ENCODE measurements at regions not wholly inside any gene's neighbourhood (a gene's known extent, or its start where the extent isn't known, plus 50 kb on each side); places are given as distances from the start of the nearest gene placed in this dataset.
A peak's percentile ranks its signal among the peaks of the same experiment; 100 is the strongest.

GRCh38 chr1:38701088-38701487, 158.5 kb downstream of the RRAGC start:
- Histone ChIP-seq H2BK120ac (ENCODE audit: insufficient read depth, low read length, poor library complexity) (no peak overlapping the region), H3K36me3 (ENCODE audit: control insufficient read depth in 1 of 2, insufficient read depth in 2 of 2, low read length in 2 of 2) (no peaks in the 10 kb centered on the region), H3K4me1 (ENCODE audit: control insufficient read depth in 1 of 2, insufficient read depth in 2 of 2, low read length in 2 of 2) (no peaks in the 10 kb centered on the region), H4K91ac (ENCODE audit: low read depth, low read length) (no peak overlapping the region), H3K4me3 (ENCODE audit: low read depth, low read length) (no peak overlapping the region), H4K8ac (ENCODE audit: low read depth, low read length) (no peak overlapping the region), H3K23ac (ENCODE audit: low read length) (no peak overlapping the region), H3K79me1 (ENCODE audit: low read length) (no peaks in the 10 kb centered on the region), H3K18ac (ENCODE audit: low read length) (no peak overlapping the region), H2BK5ac (ENCODE audit: low read depth, low read length, poor library complexity) (no peak overlapping the region), H3K4me2 (ENCODE audit: low read length) (no peak overlapping the region), H3K14ac (ENCODE audit: low read length) (no peak overlapping the region), H3K9me3 (ENCODE audit: insufficient read depth, low read depth, low read length) (peaks cover 2% of the 10 kb centered on the region), H3K27me3 (ENCODE audit: insufficient read depth, low read length) (peaks cover 2% of the 10 kb centered on the region), H2AK5ac (ENCODE audit: low read length) (no peak overlapping the region), H3K27ac (ENCODE audit: low read depth, low read length) (no peak overlapping the region), H3K9ac (ENCODE audit: low read length) (no peak overlapping the region), H3K79me2 (ENCODE audit: control insufficient read depth, insufficient read depth, low read length, poor library complexity) (no peaks in the 10 kb centered on the region), H2AFZ (ENCODE audit: insufficient read depth, low read length, poor library complexity) (no peak overlapping the region), H2BK12ac (ENCODE audit: low read length) (no peak overlapping the region), H3K4ac (ENCODE audit: low read depth, low read length) (no peak overlapping the region), H4K12ac (ENCODE audit: low read depth, low read length) (no peak overlapping the region)
- DNase-seq, result no peak
- WGBS (ENCODE audit: extremely low coverage, insufficient coverage, insufficient read length), result no CpG with 5 or more reads among the region's 8 CpGs

DNA sequence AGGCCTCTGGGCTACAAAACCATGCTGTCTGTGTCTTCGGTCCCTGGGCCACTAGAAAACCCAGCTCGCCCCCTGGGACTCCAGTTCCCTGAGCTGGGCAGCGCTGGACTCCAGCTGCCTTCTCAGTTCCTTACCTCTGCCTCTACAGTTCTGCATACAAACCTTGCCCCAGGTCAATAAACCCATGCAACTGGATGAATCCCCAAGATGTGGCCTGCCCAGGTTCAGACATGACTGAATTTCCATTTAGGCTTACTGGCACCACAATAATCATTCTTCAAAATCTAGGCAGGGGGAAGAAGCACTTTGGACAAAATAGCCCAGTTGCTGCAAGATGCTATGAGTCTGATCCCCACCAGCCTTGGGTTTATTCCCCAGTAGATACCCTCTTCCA, 159.5 kb downstream of the RRAGC start:
- Histone ChIP-seq H3K18ac (ENCODE audit: low read length) (no peak overlapping the region), H3K36me3 (ENCODE audit: control insufficient read depth in 1 of 2, insufficient read depth in 2 of 2, low read length in 2 of 2) (no peaks in the 10 kb centered on the region), H3K4ac (ENCODE audit: low read depth, low read length) (no peak overlapping the region), H3K23ac (ENCODE audit: low read length) (no peak overlapping the region), H3K4me3 (ENCODE audit: low read depth, low read length) (no peak overlapping the region), H3K4me1 (ENCODE audit: control insufficient read depth in 1 of 2, insufficient read depth in 2 of 2, low read length in 2 of 2) (no peaks in the 10 kb centered on the region), H4K12ac (ENCODE audit: low read depth, low read length) (no peak overlapping the region), H4K8ac (ENCODE audit: low read depth, low read length) (no peak overlapping the region), H3K27ac (ENCODE audit: low read depth, low read length) (no peak overlapping the region), H3K79me2 (ENCODE audit: control insufficient read depth, insufficient read depth, low read length, poor library complexity) (no peaks in the 10 kb centered on the region), H3K4me2 (ENCODE audit: low read length) (no peak overlapping the region), H2BK120ac (ENCODE audit: insufficient read depth, low read length, poor library complexity) (no peak overlapping the region), H3K79me1 (ENCODE audit: low read length) (no peaks in the 10 kb centered on the region), H3K27me3 (ENCODE audit: insufficient read depth, low read length) (peaks cover 2% of the 10 kb centered on the region), H4K91ac (ENCODE audit: low read depth, low read length) (no peak overlapping the region), H2BK12ac (ENCODE audit: low read length) (no peak overlapping the region), H3K9ac (ENCODE audit: low read length) (no peak overlapping the region), H3K9me3 (ENCODE audit: insufficient read depth, low read depth, low read length) (peaks cover 5% of the 10 kb centered on the region), H3K14ac (ENCODE audit: low read length) (no peak overlapping the region), H2AK5ac (ENCODE audit: low read length) (no peak overlapping the region), H2BK5ac (ENCODE audit: low read depth, low read length, poor library complexity) (no peak overlapping the region), H2AFZ (ENCODE audit: insufficient read depth, low read length, poor library complexity) (no peak overlapping the region)
- DNase-seq, result no peak
- WGBS (ENCODE audit: extremely low coverage, insufficient coverage, insufficient read length), result no CpG with 5 or more reads among the region's 3 CpGs

DNA sequence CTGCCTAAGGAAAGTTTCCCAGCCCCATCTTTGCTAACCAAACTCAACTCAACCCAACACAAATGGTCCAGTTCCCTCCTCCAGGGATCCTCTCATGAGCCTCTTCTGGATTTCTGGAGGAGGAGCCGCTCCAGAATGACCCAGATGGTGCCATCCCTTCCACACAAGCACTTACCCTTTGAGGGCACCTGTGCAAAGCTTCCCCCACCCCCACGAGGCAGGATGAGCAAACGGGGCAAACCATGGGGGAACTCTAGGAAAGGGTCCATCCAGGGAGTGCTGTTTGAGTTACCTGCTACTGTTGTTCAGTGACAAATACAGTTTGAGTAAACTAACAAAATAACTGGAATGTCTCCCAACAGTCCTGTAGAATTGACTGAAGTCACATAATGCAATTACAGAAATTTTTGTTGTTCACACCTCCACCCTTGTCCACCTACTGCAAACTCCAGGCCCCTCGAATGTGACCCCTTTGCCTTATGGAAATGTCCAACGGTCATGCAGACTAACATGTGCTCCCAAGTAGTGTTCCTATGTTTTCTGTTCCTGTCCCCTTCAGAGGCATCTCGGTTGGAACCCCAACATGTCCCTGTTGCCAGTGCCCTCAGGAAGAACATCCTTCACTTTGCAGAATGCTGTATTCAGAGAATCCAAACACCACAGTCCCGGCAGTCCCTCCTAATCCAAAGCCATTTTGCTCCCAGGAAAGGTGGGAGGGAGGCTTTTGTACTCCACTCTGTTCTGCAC, 160.1 kb downstream of the RRAGC start:
- no peak overlapping the region for H3K27ac ChIP-seq (ENCODE audit: low read depth, low read length)
- peaks cover 5% of the 10 kb centered on the region for H3K9me3 ChIP-seq (ENCODE audit: insufficient read depth, low read depth, low read length)
- H3K14ac ChIP-seq (ENCODE audit: low read length), result no peak overlapping the region
- no peak overlapping the region for H3K23ac ChIP-seq (ENCODE audit: low read length)
- no peak overlapping the region for H2AFZ ChIP-seq (ENCODE audit: insufficient read depth, low read length, poor library complexity)
- no peak overlapping the region for H2AK5ac ChIP-seq (ENCODE audit: low read length)
- no peak overlapping the region for H3K18ac ChIP-seq (ENCODE audit: low read length)
- no peak overlapping the region for H3K4ac ChIP-seq (ENCODE audit: low read depth, low read length)
- H4K91ac ChIP-seq (ENCODE audit: low read depth, low read length), result no peak overlapping the region
- no peak overlapping the region for H4K8ac ChIP-seq (ENCODE audit: low read depth, low read length)
- H3K27me3 ChIP-seq (ENCODE audit: insufficient read depth, low read length), result peaks cover 2% of the 10 kb centered on the region
- H3K4me1 ChIP-seq (ENCODE audit: control insufficient read depth in 1 of 2, insufficient read depth in 2 of 2, low read length in 2 of 2), result no peaks in the 10 kb centered on the region
- no peak overlapping the region for H2BK120ac ChIP-seq (ENCODE audit: insufficient read depth, low read length, poor library complexity)
- no peak overlapping the region for H4K12ac ChIP-seq (ENCODE audit: low read depth, low read length)
- H3K79me2 ChIP-seq (ENCODE audit: control insufficient read depth, insufficient read depth, low read length, poor library complexity), result no peaks in the 10 kb centered on the region
- peak overlapping the region; percentile 25 for H3K9ac ChIP-seq (ENCODE audit: low read length)
- no peak overlapping the region for H2BK12ac ChIP-seq (ENCODE audit: low read length)
- H3K79me1 ChIP-seq (ENCODE audit: low read length), result no peaks in the 10 kb centered on the region
- H3K4me3 ChIP-seq (ENCODE audit: low read depth, low read length), result no peak overlapping the region
- no peaks in the 10 kb centered on the region for H3K36me3 ChIP-seq (ENCODE audit: control insufficient read depth in 1 of 2, insufficient read depth in 2 of 2, low read length in 2 of 2)
- WGBS (ENCODE audit: extremely low coverage, insufficient coverage, insufficient read length), result no CpG with 5 or more reads among the region's 7 CpGs
- no peak for DNase-seq
- H3K4me2 ChIP-seq (ENCODE audit: low read length), result no peak overlapping the region
- no peak overlapping the region for H2BK5ac ChIP-seq (ENCODE audit: low read depth, low read length, poor library complexity)

DNA sequence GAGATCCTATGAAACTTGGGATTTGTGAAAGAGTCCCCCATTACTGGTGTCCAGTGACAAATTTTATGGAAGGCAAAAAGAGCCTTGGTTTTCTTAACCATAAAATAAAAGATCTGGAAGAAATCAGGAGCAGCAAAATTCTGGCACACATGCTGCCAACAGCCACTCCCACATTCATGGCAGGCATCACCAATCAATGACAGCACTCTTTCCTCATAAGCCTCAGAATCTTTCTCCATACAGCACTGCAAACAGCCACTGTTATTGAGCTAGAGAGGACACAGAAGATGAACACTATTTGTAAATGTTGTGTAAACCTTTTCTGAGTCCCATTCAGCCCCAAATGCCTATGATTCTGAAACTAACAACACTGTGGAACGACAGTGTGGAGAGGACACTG, 162.2 kb downstream of the RRAGC start:
- DNase-seq, result no peak
- Histone ChIP-seq H2BK5ac (ENCODE audit: low read depth, low read length, poor library complexity) (no peak overlapping the region), H3K9ac (ENCODE audit: low read length) (no peak overlapping the region), H4K91ac (ENCODE audit: low read depth, low read length) (no peak overlapping the region), H3K79me2 (ENCODE audit: control insufficient read depth, insufficient read depth, low read length, poor library complexity) (no peaks in the 10 kb centered on the region), H3K14ac (ENCODE audit: low read length) (no peak overlapping the region), H4K12ac (ENCODE audit: low read depth, low read length) (no peak overlapping the region), H3K27me3 (ENCODE audit: insufficient read depth, low read length) (peaks cover 2% of the 10 kb centered on the region), H3K36me3 (ENCODE audit: control insufficient read depth in 1 of 2, insufficient read depth in 2 of 2, low read length in 2 of 2) (no peaks in the 10 kb centered on the region), H2BK12ac (ENCODE audit: low read length) (no peak overlapping the region), H3K27ac (ENCODE audit: low read depth, low read length) (no peak overlapping the region), H3K9me3 (ENCODE audit: insufficient read depth, low read depth, low read length) (peaks cover 5% of the 10 kb centered on the region), H3K18ac (ENCODE audit: low read length) (no peak overlapping the region), H4K8ac (ENCODE audit: low read depth, low read length) (no peak overlapping the region), H3K23ac (ENCODE audit: low read length) (no peak overlapping the region), H3K79me1 (ENCODE audit: low read length) (no peaks in the 10 kb centered on the region), H3K4me3 (ENCODE audit: low read depth, low read length) (no peak overlapping the region), H3K4me1 (ENCODE audit: control insufficient read depth in 1 of 2, insufficient read depth in 2 of 2, low read length in 2 of 2) (no peaks in the 10 kb centered on the region), H2AFZ (ENCODE audit: insufficient read depth, low read length, poor library complexity) (no peak overlapping the region), H3K4ac (ENCODE audit: low read depth, low read length) (no peak overlapping the region), H3K4me2 (ENCODE audit: low read length) (no peak overlapping the region), H2BK120ac (ENCODE audit: insufficient read depth, low read length, poor library complexity) (no peak overlapping the region), H2AK5ac (ENCODE audit: low read length) (no peak overlapping the region)
- WGBS (ENCODE audit: extremely low coverage, insufficient coverage, insufficient read length), result no CpG with 5 or more reads among the region's 1 CpG

Measured in trophoblast cell (in vitro differentiated cells and primary cell).